Sigmoid colon (tissue), 4 donors: ENCODE measurements at regions not wholly inside any gene's neighbourhood (a gene's known extent, or its start where the extent isn't known, plus 50 kb on each side); places are given as distances from the start of the nearest gene placed in this dataset.

Experiments used
- CTCF ChIP-seq, 4 experiments: fragments of 450-650 bp in 3 of 4; fragments of 200-600 bp in 1 of 4; IDR thresholded peaks; one replicate each; pipeline ENCODE4 v1.5.1; 2016 to 2019; ENCODE audit warnings: antibody characterized with exemption in 4 of 4, mild to moderate bottlenecking in 3 of 4, moderate library complexity in 2 of 4
- POLR2AphosphoS5 ChIP-seq, 4 donors: sonication (generic); formaldehyde crosslinking; IDR thresholded peaks; one replicate each; pipeline ENCODE4 v1.6.1; 2017; ENCODE audit warnings: antibody characterized with exemption in 4 of 4

- TF ChIP-seq CTCF (IDR thresholded peaks at IDR 0.05) = no peak
- no peak for TF ChIP-seq POLR2AphosphoS5 (IDR thresholded peaks at IDR 0.05)
Observed at GRCh38 chr5:117394506-117395157, 820.0 kb upstream of the SEMA6A start.
